HEK293T (cell line): ENCODE measurements at regions not wholly inside any gene's neighbourhood (a gene's known extent, or its start where the extent isn't known, plus 50 kb on each side); places are given as distances from the start of the nearest gene placed in this dataset.

Experiments used
- ARNT ChIP-seq: fragments of 450-650 bp; IDR thresholded peaks from 2 replicates; pipeline ENCODE4 v1.6.1; 2017; ENCODE audit warnings: mild to moderate bottlenecking
- BHLHE40 ChIP-seq: fragments of 450-650 bp; IDR thresholded peaks from 2 replicates; pipeline ENCODE4 v1.6.1; 2016; ENCODE audit warnings: mild to moderate bottlenecking, moderate library complexity, borderline replicate concordance
- FOXM1 ChIP-seq: fragments of 450-650 bp; IDR thresholded peaks from 2 replicates; pipeline ENCODE4 v1.6.1; 2017; ENCODE audit warnings: mild to moderate bottlenecking, borderline replicate concordance

DNA sequence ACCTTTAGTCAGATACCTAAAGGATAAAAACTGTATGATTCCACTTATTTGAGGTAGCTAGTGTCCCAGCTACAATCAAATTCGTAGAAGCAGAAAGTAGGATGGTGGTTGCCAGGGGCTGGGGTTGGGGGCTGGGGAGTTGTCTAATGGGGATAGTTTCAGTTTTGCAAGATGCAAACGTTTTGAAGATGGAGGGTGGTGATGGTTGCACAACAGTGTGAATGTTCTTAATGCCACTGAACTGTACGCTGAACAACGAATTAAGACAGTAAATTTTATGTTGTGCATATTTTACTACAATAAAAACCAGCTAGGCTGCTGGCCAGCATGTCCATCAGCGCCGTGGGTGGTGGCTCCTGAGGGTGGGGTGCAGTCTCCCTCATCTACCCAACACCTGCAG lies 137.8 kb downstream of the GADD45G start:
- TF ChIP-seq FOXM1: no peak
- no peak for TF ChIP-seq BHLHE40
- no peak for TF ChIP-seq ARNT
